Astrocyte of the hippocampus (primary cell): ENCODE measurements at regions not wholly inside any gene's neighbourhood (a gene's known extent, or its start where the extent isn't known, plus 50 kb on each side); places are given as distances from the start of the nearest gene placed in this dataset.
"Not testable (repeated sequence)": the region's sequence is repeated elsewhere in the genome, so short reads cannot be mapped to it uniquely, and the experiment has no call there.

ENCODE experiments used
- DNase-seq: peaks from one replicate; pipeline ENCODE4 v3.0.0; 2011; ENCODE audit warnings: low read depth, low spot score

- DNase-seq, result no peak
Observed at GRCh38 chr6:71198908-71199307, 89.7 kb upstream of the OGFRL1 start.

GRCh38 chr6:71199736-71200135 is 88.9 kb upstream of the OGFRL1 start:
- peak; percentile 31 for DNase-seq

- no peak for DNase-seq
Observed at GRCh38 chr6:71203206-71203605, 85.4 kb upstream of the OGFRL1 start.

GRCh38 chr6:71204741-71205140 is 83.9 kb upstream of the OGFRL1 start:
- DNase-seq, result no peak

- peak; percentile 38 for DNase-seq
Observed at GRCh38 chr6:71205336-71205956, 83.2 kb upstream of the OGFRL1 start.

GRCh38 chr6:71206089-71206488 is 82.5 kb upstream of the OGFRL1 start:
- DNase-seq, result no peak

GRCh38 chr6:71209206-71209605 is 79.4 kb upstream of the OGFRL1 start:
- DNase-seq, result no peak

GRCh38 chr6:71209626-71210025 is 79.0 kb upstream of the OGFRL1 start:
- no peak for DNase-seq

GRCh38 chr6:71211799-71212198 is 76.8 kb upstream of the OGFRL1 start:
- DNase-seq, result no peak

GRCh38 chr6:71220466-71220865 is 68.1 kb upstream of the OGFRL1 start:
- no peak for DNase-seq

GRCh38 chr6:71222671-71223070 is 65.9 kb upstream of the OGFRL1 start:
- no peak for DNase-seq

- no peak for DNase-seq
Observed at GRCh38 chr6:71224011-71224410, 64.6 kb upstream of the OGFRL1 start.

- no peak for DNase-seq
Observed at GRCh38 chr6:71226151-71226550, 62.5 kb upstream of the OGFRL1 start.

- no peak for DNase-seq
Observed at GRCh38 chr6:71228461-71229041, 60.1 kb upstream of the OGFRL1 start.

GRCh38 chr6:71229477-71229876 is 59.1 kb upstream of the OGFRL1 start:
- no peak for DNase-seq

GRCh38 chr6:71232890-71233289 is 55.7 kb upstream of the OGFRL1 start:
- not testable (repeated sequence) for DNase-seq

GRCh38 chr6:71236926-71237434 is 51.6 kb upstream of the OGFRL1 start:
- no peak for DNase-seq

GRCh38 chr6:71238351-71238750 is 50.3 kb upstream of the OGFRL1 start:
- peak; percentile 20 for DNase-seq
